Renal cortical epithelial cell (primary cell): ENCODE measurements at regions not wholly inside any gene's neighbourhood (a gene's known extent, or its start where the extent isn't known, plus 50 kb on each side); places are given as distances from the start of the nearest gene placed in this dataset.

Experiments
- DNase-seq: peaks from one replicate; pipeline ENCODE4 v3.0.0-alpha.2; 2011; ENCODE audit warnings: low read depth

- DNase-seq: no peak
These were observed 188.6 kb upstream of the HABP2 start for GRCh38 chr10:113364227-113364626.

GRCh38 chr10:113368666-113369364 lies 184.0 kb upstream of the HABP2 start:
- no peak for DNase-seq

- DNase-seq: no peak
These were observed 183.5 kb upstream of the HABP2 start for GRCh38 chr10:113369365-113369694.

- no peak for DNase-seq
These were observed 176.4 kb upstream of the HABP2 start for GRCh38 chr10:113376428-113376827.

GRCh38 chr10:113379091-113379490 lies 173.8 kb upstream of the HABP2 start:
- no peak for DNase-seq

- DNase-seq: no peak
These were observed 171.4 kb upstream of the HABP2 start for GRCh38 chr10:113381416-113381815.

GRCh38 chr10:113381981-113382509 lies 170.8 kb upstream of the HABP2 start:
- DNase-seq: peak; percentile 26

- DNase-seq: no peak
These were observed 170.2 kb upstream of the HABP2 start for GRCh38 chr10:113382691-113383090.

- DNase-seq: no peak
These were observed 168.7 kb upstream of the HABP2 start for GRCh38 chr10:113384181-113384580.

GRCh38 chr10:113385021-113385999 lies 167.5 kb upstream of the HABP2 start:
- peak; percentile 78 for DNase-seq

GRCh38 chr10:113386005-113386404 lies 166.8 kb upstream of the HABP2 start:
- DNase-seq: peak; percentile 37

GRCh38 chr10:113389969-113390368 lies 162.9 kb upstream of the HABP2 start:
- no peak for DNase-seq

- no peak for DNase-seq
These were observed 162.0 kb upstream of the HABP2 start for GRCh38 chr10:113390896-113391295.

GRCh38 chr10:113397047-113397446 lies 155.8 kb upstream of the HABP2 start:
- DNase-seq: no peak

- DNase-seq: no peak
These were observed 153.8 kb upstream of the HABP2 start for GRCh38 chr10:113399065-113399464.

- DNase-seq: no peak
These were observed 150.3 kb upstream of the HABP2 start for GRCh38 chr10:113402602-113403001.

- DNase-seq: no peak
These were observed 145.6 kb upstream of the HABP2 start for GRCh38 chr10:113407218-113407617.

- DNase-seq: no peak
These were observed 143.7 kb upstream of the HABP2 start for GRCh38 chr10:113409175-113409574.

- DNase-seq: no peak
These were observed 142.2 kb upstream of the HABP2 start for GRCh38 chr10:113410618-113411017.

GRCh38 chr10:113411456-113411855 lies 141.4 kb upstream of the HABP2 start:
- no peak for DNase-seq

GRCh38 chr10:113412161-113412560 lies 140.7 kb upstream of the HABP2 start:
- no peak for DNase-seq

- DNase-seq: peak; percentile 7
These were observed 138.3 kb upstream of the HABP2 start for GRCh38 chr10:113414543-113414942.

GRCh38 chr10:113415246-113415645 lies 137.6 kb upstream of the HABP2 start:
- no peak for DNase-seq
